ENCODE measurements at regions not wholly inside any gene's neighbourhood (a gene's known extent, or its start where the extent isn't known, plus 50 kb on each side); places are given as distances from the start of the nearest gene placed in this dataset.

DNA sequence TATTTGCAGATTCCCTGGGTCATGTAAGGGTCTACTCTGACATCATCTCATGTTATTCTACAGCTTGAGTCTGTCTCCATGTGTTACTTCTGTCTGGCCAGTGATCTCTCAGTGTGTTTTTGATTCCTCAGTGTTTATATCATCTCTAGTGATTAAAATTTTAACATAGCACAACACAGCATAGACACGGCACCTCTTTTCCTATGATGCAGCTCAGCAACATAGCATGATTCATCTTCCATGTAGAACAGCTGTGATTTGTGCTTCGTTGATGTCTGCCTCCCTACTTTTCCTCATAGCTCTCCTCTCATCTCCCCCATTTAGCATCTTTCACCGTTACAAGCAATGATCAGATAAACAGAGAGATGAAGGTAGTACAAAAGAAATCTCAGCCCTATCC lies 163.9 kb upstream of the DPT start:
- TF ChIP-seq, protein P1, sequence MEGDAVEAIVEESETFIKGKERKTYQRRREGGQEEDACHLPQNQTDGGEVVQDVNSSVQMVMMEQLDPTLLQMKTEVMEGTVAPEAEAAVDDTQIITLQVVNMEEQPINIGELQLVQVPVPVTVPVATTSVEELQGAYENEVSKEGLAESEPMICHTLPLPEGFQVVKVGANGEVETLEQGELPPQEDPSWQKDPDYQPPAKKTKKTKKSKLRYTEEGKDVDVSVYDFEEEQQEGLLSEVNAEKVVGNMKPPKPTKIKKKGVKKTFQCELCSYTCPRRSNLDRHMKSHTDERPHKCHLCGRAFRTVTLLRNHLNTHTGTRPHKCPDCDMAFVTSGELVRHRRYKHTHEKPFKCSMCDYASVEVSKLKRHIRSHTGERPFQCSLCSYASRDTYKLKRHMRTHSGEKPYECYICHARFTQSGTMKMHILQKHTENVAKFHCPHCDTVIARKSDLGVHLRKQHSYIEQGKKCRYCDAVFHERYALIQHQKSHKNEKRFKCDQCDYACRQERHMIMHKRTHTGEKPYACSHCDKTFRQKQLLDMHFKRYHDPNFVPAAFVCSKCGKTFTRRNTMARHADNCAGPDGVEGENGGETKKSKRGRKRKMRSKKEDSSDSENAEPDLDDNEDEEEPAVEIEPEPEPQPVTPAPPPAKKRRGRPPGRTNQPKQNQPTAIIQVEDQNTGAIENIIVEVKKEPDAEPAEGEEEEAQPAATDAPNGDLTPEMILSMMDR (IDR thresholded peaks at IDR 0.05 in 8 of 11, conservative IDR thresholded peaks at IDR 0.05 in 3 of 11), result no peak
- TF ChIP-seq POLR2A (IDR thresholded peaks at IDR 0.05) (no peak), POLR2AphosphoS5 (IDR thresholded peaks at IDR 0.05) (no peak)
- DNase-seq, result no peak
- Histone ChIP-seq H3K4me1 (no peaks in the 10 kb centered on the region), H3K4me3 (no peak overlapping the region), H3K9me3 (no peaks in the 10 kb centered on the region), H3K27me3 (replicated peaks in 1 of 7) (peaks cover 0 to 12% (median 0%) of the 10 kb centered on the region in 7 donors), H3K27ac (no peak overlapping the region), H3K36me3 (no peaks in the 10 kb centered on the region)
- 69 to 86% (median 82%) methylated on average over 3 of the region's 3 CpGs for WGBS, 5 donors
- intact Hi-C loops (cut with DNase I; ENCODE audit: low total_unique reads), result no loop called here

DNA sequence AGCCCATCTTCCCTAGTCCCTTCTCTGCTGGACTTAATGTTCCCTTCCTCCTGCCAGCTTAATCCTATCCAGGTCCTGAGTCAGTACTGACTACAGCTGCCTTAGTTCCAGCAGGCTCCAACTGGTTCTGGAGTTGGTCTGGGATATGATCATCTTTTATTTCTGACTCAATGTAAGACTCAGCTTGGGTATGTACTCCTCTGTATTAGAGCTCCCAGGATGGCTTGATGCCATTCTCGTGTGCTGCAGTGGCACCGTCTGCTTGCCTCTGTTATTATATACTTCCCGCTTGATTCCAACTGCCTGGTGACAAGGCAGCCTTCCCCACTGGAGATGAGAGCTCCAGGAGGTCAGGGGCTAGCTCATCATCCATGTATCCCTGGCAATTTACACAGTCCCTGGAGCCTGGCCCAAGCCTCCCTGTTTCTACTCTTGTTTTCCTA lies 164.4 kb upstream of the DPT start:
- no peak for DNase-seq
- WGBS, 5 donors, result 85 to 92% (median 89%) methylated on average over 3 of the region's 3 CpGs
- intact Hi-C loops (cut with DNase I; ENCODE audit: low total_unique reads), result no loop called here
- H3K27me3 ChIP-seq (replicated peaks in 1 of 7), result peaks cover 0 to 12% (median 0%) of the 10 kb centered on the region in 7 donors
- no peak overlapping the region for H3K4me3 ChIP-seq
- H3K4me1 ChIP-seq, result no peaks in the 10 kb centered on the region
- H3K36me3 ChIP-seq, result no peaks in the 10 kb centered on the region
- no peak overlapping the region for H3K27ac ChIP-seq
- TF ChIP-seq, protein P1 (IDR thresholded peaks at IDR 0.05 in 8 of 11, conservative IDR thresholded peaks at IDR 0.05 in 3 of 11), result no peak
- no peak for TF ChIP-seq POLR2A (IDR thresholded peaks at IDR 0.05)
- no peak for TF ChIP-seq POLR2AphosphoS5 (IDR thresholded peaks at IDR 0.05)
- H3K9me3 ChIP-seq, result no peaks in the 10 kb centered on the region

DNA sequence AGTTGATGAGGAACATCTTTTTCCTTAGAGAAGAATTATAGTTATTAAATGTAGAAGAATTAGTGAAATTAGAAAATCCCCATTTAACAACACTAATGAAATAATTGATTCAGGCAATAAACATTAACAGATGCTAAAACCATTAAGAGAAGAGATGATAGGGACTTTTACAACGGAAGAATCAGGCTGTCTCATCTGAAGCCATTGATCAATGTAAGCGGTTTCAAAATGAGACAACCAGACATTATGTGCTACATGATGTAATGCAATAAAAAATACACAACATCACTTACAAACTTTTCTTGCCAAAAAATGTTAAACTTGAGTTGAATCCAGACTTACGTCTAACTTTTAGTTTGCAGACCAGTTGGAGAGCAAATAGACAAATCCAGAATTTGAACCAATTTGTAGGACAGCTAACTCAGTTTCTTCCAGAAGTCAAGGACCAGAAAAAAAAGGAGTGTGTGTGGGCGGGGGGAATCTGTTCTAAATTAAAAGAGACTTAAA lies 165.4 kb upstream of the DPT start:
- H3K27me3 ChIP-seq (replicated peaks in 1 of 7), result peaks cover 0 to 12% (median 0%) of the 10 kb centered on the region in 7 donors

DNA sequence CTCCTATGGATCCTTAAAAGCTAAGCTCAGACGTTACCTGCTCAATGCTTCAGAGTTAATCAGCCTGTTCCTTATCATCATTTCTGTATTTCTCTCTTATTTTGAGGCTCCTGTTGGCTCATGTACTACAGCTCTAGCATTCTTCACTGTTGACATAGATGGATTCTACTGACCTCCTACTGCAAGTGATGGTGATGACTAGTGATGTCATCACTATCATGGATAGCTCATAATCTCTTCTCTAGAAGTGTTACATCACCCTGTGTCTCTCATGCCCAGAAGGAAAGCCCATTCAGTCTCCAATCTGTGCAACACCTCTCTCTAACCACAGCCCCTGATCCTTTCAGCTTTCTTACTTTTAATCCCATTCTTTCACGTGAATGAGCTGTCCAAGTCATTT lies 168.2 kb upstream of the DPT start:
- intact Hi-C loops (cut with DNase I; ENCODE audit: low total_unique reads), result no loop called here
- H3K27me3 ChIP-seq (replicated peaks in 1 of 7), result peaks cover 0 to 12% (median 0%) of the 10 kb centered on the region in 7 donors
- H3K4me3 ChIP-seq, result no peak overlapping the region
- WGBS, 5 donors, result 79 to 92% (median 83%) methylated on average over 2 of the region's 2 CpGs
- no peak for DNase-seq
- no peaks in the 10 kb centered on the region for H3K36me3 ChIP-seq
- no peaks in the 10 kb centered on the region for H3K9me3 ChIP-seq
- H3K4me1 ChIP-seq, result no peaks in the 10 kb centered on the region
- no peak overlapping the region for H3K27ac ChIP-seq
- TF ChIP-seq, protein P1 (IDR thresholded peaks at IDR 0.05 in 8 of 11, conservative IDR thresholded peaks at IDR 0.05 in 3 of 11), result no peak
- TF ChIP-seq POLR2AphosphoS5 (IDR thresholded peaks at IDR 0.05), result no peak
- no peak for TF ChIP-seq POLR2A (IDR thresholded peaks at IDR 0.05)

More for the DNA sequence above, 165.4 kb upstream of the DPT start:
- DNase-seq, result no peak
- H3K27ac ChIP-seq, result no peak overlapping the region
- no peaks in the 10 kb centered on the region for H3K9me3 ChIP-seq
- intact Hi-C loops (cut with DNase I; ENCODE audit: low total_unique reads), result no loop called here
- no peak overlapping the region for H3K4me3 ChIP-seq
- TF ChIP-seq, protein P1 (IDR thresholded peaks at IDR 0.05 in 8 of 11, conservative IDR thresholded peaks at IDR 0.05 in 3 of 11), result no peak
- no peak for TF ChIP-seq POLR2A (IDR thresholded peaks at IDR 0.05)
- H3K4me1 ChIP-seq, result no peaks in the 10 kb centered on the region
- no peaks in the 10 kb centered on the region for H3K36me3 ChIP-seq
- WGBS, 5 donors, result 63 to 70% (median 67%) methylated on average over 4 of the region's 4 CpGs
